NCI-H2081 (cell line): ENCODE measurements at regions not wholly inside any gene's neighbourhood (a gene's known extent, or its start where the extent isn't known, plus 50 kb on each side); places are given as distances from the start of the nearest gene placed in this dataset.

ENCODE experiments used
- DNase-seq, 2 experiments: peaks; one replicate each; lab custom pipeline; 2025; lab: John Stamatoyannopoulos, UW

GRCh38 chr3:88573472-88573871 is 423.7 kb downstream of the C3orf38 start:
- DNase-seq, result no peak

- no peak for DNase-seq
Measured at GRCh38 chr3:88574146-88574545, 424.4 kb downstream of the C3orf38 start.

GRCh38 chr3:88584451-88584850 is 434.7 kb downstream of the C3orf38 start:
- no peak for DNase-seq

- no peak for DNase-seq
Measured at GRCh38 chr3:88586121-88586640, 436.4 kb downstream of the C3orf38 start.

GRCh38 chr3:88589138-88589537 is 439.4 kb downstream of the C3orf38 start:
- DNase-seq, result no peak

- DNase-seq, result no peak
Measured at GRCh38 chr3:88595026-88595425, 445.3 kb downstream of the C3orf38 start.

GRCh38 chr3:88596451-88596850 is 446.7 kb downstream of the C3orf38 start:
- no peak for DNase-seq

- no peak for DNase-seq
Measured at GRCh38 chr3:88610820-88611219, 461.1 kb downstream of the C3orf38 start.

- DNase-seq, result no peak
Measured at GRCh38 chr3:88611826-88612326, 462.1 kb downstream of the C3orf38 start.

GRCh38 chr3:88616413-88616812 is 466.7 kb downstream of the C3orf38 start:
- DNase-seq, result no peak

GRCh38 chr3:88617283-88617682 is 467.5 kb downstream of the C3orf38 start:
- DNase-seq, result no peak

- no peak for DNase-seq
Measured at GRCh38 chr3:88618021-88618645, 468.4 kb downstream of the C3orf38 start.

- no peak for DNase-seq
Measured at GRCh38 chr3:88621586-88621985, 471.8 kb downstream of the C3orf38 start.

GRCh38 chr3:88623709-88624108 is 473.9 kb downstream of the C3orf38 start:
- no peak for DNase-seq

GRCh38 chr3:88626456-88627120 is 476.8 kb downstream of the C3orf38 start:
- peak in 1 of 2 experiments; percentile 29 for DNase-seq

GRCh38 chr3:88628901-88629300 is 478.5 kb upstream of the EPHA3 start:
- DNase-seq, result no peak

- no peak for DNase-seq
Measured at GRCh38 chr3:88632226-88632625, 475.2 kb upstream of the EPHA3 start.

GRCh38 chr3:88640581-88640980 is 466.8 kb upstream of the EPHA3 start:
- DNase-seq, result no peak

- no peak for DNase-seq
Measured at GRCh38 chr3:88641033-88641604, 466.3 kb upstream of the EPHA3 start.

GRCh38 chr3:88657459-88657858 is 450.0 kb upstream of the EPHA3 start:
- DNase-seq, result no peak

GRCh38 chr3:88661433-88661824 is 446.0 kb upstream of the EPHA3 start:
- peak; percentile 6 to 59 for DNase-seq

GRCh38 chr3:88668180-88668579 is 439.2 kb upstream of the EPHA3 start:
- no peak for DNase-seq

GRCh38 chr3:88671573-88671972 is 435.8 kb upstream of the EPHA3 start:
- no peak for DNase-seq
